Osteoblast (primary cell): ENCODE measurements at regions not wholly inside any gene's neighbourhood (a gene's known extent, or its start where the extent isn't known, plus 50 kb on each side); places are given as distances from the start of the nearest gene placed in this dataset.

Experiments
- DNase-seq: peaks from one replicate; pipeline ENCODE4 v3.0.0; 2011; ENCODE audit warnings: low spot score, mixed read lengths; ENCODE audit not compliant: insufficient read length; ENCODE audit errors: missing footprints
- H2AFZ ChIP-seq: 2 replicates; pipeline ENCODE4 v1.6.0; 2011; ENCODE audit warnings: mild to moderate bottlenecking, low read length
- H3K27ac ChIP-seq: 2 replicates; pipeline ENCODE4 v1.5.1; 2011; ENCODE audit warnings: mild to moderate bottlenecking, low read depth, low read length, moderate library complexity
- H3K27me3 ChIP-seq: 2 replicates; pipeline ENCODE4 v1.6.0; 2012; ENCODE audit warnings: mild to moderate bottlenecking, control low read depth, inconsistent platforms, low read length, moderate library complexity; ENCODE audit not compliant: insufficient read depth
- H3K36me3 ChIP-seq: 2 replicates; pipeline ENCODE4 v1.5.1; 2011; ENCODE audit warnings: mild to moderate bottlenecking, low read length, control low read depth, moderate library complexity; ENCODE audit not compliant: insufficient read depth
- H3K4me1 ChIP-seq: 2 replicates; pipeline ENCODE4 v1.5.1; 2011; ENCODE audit warnings: mild to moderate bottlenecking, low read length, control low read depth, moderate library complexity; ENCODE audit not compliant: insufficient read depth
- H3K4me2 ChIP-seq: 2 replicates; pipeline ENCODE4 v1.6.0; 2011; ENCODE audit warnings: mild to moderate bottlenecking, low read length; ENCODE audit not compliant: insufficient read depth
- H3K4me3 ChIP-seq: fragments of 200-600 bp; sonication (generic); 3 replicates; pipeline ENCODE4 v1.5.1; 2012; ENCODE audit warnings: mild to moderate bottlenecking, low read length, inconsistent platforms; ENCODE audit not compliant: insufficient read depth
- H3K79me2 ChIP-seq: 2 replicates; pipeline ENCODE4 v1.6.0; 2012; ENCODE audit warnings: mild to moderate bottlenecking, low read length, control low read depth, inconsistent platforms; ENCODE audit not compliant: insufficient read depth
- H3K9me3 ChIP-seq: 2 replicates; pipeline ENCODE4 v1.5.1; 2011; ENCODE audit warnings: low read depth, low read length, control low read depth
- H4K20me1 ChIP-seq: 2 replicates; pipeline ENCODE4 v1.6.0; 2012; ENCODE audit warnings: mild to moderate bottlenecking, low read length, control low read depth; ENCODE audit not compliant: insufficient read depth
- TF ChIP-seq, protein P1 (sequence below): IDR thresholded peaks from 2 replicates; pipeline ENCODE4 v1.5.1; 2011; ENCODE audit warnings: mild to moderate bottlenecking, low read depth, low read length, moderate library complexity; ENCODE audit errors: extremely low read depth

DNA sequence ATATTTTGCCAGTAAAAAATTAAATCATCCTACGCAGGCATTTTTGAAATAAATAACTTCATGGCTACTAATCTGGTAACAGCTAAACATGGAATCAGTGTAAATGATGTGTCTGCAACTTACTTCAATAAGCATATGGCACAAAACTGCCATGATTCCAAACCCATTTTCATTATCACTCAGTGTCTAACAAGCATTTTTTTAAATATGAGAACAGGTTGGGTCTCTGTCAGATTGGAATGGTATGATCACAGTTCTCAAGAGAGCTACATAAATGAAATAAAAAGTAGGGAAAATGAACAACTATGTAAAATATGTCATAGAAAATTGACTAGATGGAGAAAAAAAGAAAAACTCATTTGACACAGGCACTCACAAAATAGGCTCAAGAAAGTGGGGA, 476.9 kb upstream of the NWD2 start:
- no peaks in the 10 kb centered on the region for H3K9me3 ChIP-seq
- H3K79me2 ChIP-seq, result no peaks in the 10 kb centered on the region
- no peaks in the 10 kb centered on the region for H4K20me1 ChIP-seq
- no peaks in the 10 kb centered on the region for H3K36me3 ChIP-seq
- no peaks in the 10 kb centered on the region for H3K27me3 ChIP-seq
- no peak overlapping the region for H3K27ac ChIP-seq
- TF ChIP-seq, protein P1, sequence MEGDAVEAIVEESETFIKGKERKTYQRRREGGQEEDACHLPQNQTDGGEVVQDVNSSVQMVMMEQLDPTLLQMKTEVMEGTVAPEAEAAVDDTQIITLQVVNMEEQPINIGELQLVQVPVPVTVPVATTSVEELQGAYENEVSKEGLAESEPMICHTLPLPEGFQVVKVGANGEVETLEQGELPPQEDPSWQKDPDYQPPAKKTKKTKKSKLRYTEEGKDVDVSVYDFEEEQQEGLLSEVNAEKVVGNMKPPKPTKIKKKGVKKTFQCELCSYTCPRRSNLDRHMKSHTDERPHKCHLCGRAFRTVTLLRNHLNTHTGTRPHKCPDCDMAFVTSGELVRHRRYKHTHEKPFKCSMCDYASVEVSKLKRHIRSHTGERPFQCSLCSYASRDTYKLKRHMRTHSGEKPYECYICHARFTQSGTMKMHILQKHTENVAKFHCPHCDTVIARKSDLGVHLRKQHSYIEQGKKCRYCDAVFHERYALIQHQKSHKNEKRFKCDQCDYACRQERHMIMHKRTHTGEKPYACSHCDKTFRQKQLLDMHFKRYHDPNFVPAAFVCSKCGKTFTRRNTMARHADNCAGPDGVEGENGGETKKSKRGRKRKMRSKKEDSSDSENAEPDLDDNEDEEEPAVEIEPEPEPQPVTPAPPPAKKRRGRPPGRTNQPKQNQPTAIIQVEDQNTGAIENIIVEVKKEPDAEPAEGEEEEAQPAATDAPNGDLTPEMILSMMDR, result no peak
- H3K4me2 ChIP-seq, result no peak overlapping the region
- no peak for DNase-seq
- no peak overlapping the region for H3K4me3 ChIP-seq
- no peak overlapping the region for H2AFZ ChIP-seq
- H3K4me1 ChIP-seq, result no peaks in the 10 kb centered on the region

DNA sequence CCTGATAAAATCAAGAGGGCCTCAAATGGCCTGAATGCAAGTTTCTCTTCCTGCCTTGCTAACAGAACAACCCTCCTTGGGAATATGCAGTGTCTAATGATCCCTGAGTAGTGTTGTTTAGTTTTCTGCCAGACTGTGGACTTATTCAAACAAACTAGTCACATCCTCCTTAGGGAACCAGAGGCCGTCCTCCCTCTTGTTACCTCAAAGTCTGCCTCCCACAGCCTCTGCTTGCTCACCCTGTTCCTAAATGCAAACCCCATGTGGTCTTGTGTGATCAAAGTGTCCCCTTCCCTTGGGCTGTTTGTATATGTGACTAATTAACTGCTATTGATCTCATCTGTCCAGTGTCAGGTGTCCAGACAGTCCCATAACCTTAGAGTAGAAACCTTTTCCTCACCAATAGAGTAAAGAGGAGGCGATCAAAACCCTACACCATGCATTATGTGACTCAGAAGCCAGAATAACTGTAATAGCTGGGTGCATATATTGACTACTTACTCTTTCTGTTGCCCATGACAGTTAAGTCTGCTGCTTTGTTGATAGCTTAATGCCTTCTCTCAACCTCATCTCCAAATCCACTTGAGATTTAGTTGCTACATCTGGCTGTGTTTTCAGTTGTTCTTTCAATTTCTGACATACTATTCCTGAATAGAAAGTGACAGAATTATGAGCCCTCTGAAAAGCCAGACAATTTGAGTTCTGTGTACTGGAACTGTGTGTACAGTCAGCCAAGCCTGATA, 473.0 kb upstream of the NWD2 start:
- Histone ChIP-seq H3K79me2 (no peaks in the 10 kb centered on the region), H3K27ac (no peak overlapping the region), H4K20me1 (no peaks in the 10 kb centered on the region), H3K36me3 (no peaks in the 10 kb centered on the region), H3K27me3 (no peaks in the 10 kb centered on the region), H3K4me3 (no peak overlapping the region), H3K4me2 (no peak overlapping the region), H2AFZ (no peak overlapping the region), H3K9me3 (peaks cover 3% of the 10 kb centered on the region), H3K4me1 (no peaks in the 10 kb centered on the region)
- TF ChIP-seq, protein P1, result no peak
- no peak for DNase-seq

DNA sequence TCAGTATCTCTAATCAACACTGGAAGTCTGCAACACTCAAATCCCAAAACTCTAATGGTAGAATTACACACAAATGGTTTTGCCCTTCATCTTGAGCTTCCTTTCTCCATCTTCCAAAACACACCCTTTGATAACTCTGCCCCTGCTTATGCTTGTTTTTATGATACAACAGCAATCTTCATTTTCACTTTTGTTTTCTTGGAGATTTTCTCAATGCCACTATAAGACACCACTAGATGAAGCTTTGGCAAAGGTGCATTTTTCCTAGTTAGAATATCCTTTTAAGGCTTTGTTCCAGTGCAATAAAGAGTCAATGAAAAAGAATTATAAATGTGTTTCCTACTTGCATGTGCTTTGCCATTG, 472.4 kb upstream of the NWD2 start:
- no peaks in the 10 kb centered on the region for H4K20me1 ChIP-seq
- TF ChIP-seq, protein P1, result no peak
- H2AFZ ChIP-seq, result no peak overlapping the region
- H3K4me3 ChIP-seq, result no peak overlapping the region
- no peak overlapping the region for H3K4me2 ChIP-seq
- no peaks in the 10 kb centered on the region for H3K79me2 ChIP-seq
- peaks cover 3% of the 10 kb centered on the region for H3K9me3 ChIP-seq
- DNase-seq, result no peak
- H3K27ac ChIP-seq, result no peak overlapping the region
- H3K27me3 ChIP-seq, result no peaks in the 10 kb centered on the region
- H3K4me1 ChIP-seq, result no peaks in the 10 kb centered on the region
- H3K36me3 ChIP-seq, result no peaks in the 10 kb centered on the region

DNA sequence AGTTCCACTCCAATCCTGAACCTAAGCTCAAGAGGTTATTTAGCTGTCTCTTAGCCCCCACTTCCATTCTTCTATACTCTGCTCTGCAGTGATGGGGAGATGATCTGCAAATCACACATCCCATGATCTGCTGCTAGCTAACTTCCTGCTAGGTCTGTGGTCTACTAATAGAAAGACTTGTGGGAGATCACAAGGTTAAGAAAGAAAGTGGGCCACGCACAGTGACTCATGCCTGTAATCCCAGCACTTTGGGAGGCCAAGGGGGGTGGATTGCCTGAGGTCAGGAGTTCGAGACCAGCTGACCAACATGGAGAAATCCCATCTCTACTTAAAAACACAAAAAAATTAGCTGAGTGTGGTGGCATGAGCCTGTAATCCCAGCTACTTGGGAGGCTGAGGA, 471.1 kb upstream of the NWD2 start:
- Histone ChIP-seq H3K9me3 (peaks cover 3% of the 10 kb centered on the region), H3K4me3 (no peak overlapping the region), H4K20me1 (no peaks in the 10 kb centered on the region), H3K79me2 (no peaks in the 10 kb centered on the region), H3K4me2 (no peak overlapping the region), H3K36me3 (no peaks in the 10 kb centered on the region), H2AFZ (no peak overlapping the region), H3K27ac (no peak overlapping the region), H3K27me3 (no peaks in the 10 kb centered on the region), H3K4me1 (no peaks in the 10 kb centered on the region)
- no peak for DNase-seq
- TF ChIP-seq, protein P1, result no peak
